ENCODE measurements at regions not wholly inside any gene's neighbourhood (a gene's known extent, or its start where the extent isn't known, plus 50 kb on each side); places are given as distances from the start of the nearest gene placed in this dataset.
A peak's percentile ranks its signal among the peaks of the same experiment; 100 is the strongest.

DNA sequence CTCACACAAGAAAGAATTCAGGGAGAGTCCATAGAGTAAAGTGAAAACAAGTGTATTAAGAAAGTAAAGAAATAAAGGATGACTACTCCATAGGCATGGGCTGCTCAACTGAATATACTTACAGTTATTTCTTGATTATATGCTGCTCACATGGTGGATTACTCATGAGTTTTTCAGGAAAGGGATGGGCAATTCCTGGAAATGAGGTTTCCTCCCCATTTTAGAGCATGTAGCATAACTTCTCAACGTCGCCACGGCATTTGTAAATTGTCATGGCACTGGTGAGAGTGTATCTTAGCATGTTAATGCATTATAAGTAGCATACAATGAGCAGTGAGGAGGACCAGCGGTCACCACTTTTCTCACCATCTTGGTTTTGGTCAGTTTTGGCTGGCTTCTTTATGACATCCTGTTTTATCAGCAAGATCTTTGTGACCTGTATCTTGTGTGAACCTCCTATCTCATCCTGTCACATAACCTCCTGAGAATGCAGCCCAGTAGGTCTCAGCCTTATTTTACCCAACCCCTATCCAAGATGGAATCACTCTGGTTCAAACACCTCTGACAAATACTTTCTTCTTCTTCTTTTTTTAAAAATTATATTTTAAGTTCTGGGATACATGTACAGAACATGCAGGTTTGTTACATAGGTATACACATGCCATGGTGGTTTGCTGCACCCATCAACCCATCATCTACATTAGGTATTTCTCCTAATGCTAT is 849.7 kb downstream of the TBL1XR1 start (continued):
- TF ChIP-seq, protein P1, sequence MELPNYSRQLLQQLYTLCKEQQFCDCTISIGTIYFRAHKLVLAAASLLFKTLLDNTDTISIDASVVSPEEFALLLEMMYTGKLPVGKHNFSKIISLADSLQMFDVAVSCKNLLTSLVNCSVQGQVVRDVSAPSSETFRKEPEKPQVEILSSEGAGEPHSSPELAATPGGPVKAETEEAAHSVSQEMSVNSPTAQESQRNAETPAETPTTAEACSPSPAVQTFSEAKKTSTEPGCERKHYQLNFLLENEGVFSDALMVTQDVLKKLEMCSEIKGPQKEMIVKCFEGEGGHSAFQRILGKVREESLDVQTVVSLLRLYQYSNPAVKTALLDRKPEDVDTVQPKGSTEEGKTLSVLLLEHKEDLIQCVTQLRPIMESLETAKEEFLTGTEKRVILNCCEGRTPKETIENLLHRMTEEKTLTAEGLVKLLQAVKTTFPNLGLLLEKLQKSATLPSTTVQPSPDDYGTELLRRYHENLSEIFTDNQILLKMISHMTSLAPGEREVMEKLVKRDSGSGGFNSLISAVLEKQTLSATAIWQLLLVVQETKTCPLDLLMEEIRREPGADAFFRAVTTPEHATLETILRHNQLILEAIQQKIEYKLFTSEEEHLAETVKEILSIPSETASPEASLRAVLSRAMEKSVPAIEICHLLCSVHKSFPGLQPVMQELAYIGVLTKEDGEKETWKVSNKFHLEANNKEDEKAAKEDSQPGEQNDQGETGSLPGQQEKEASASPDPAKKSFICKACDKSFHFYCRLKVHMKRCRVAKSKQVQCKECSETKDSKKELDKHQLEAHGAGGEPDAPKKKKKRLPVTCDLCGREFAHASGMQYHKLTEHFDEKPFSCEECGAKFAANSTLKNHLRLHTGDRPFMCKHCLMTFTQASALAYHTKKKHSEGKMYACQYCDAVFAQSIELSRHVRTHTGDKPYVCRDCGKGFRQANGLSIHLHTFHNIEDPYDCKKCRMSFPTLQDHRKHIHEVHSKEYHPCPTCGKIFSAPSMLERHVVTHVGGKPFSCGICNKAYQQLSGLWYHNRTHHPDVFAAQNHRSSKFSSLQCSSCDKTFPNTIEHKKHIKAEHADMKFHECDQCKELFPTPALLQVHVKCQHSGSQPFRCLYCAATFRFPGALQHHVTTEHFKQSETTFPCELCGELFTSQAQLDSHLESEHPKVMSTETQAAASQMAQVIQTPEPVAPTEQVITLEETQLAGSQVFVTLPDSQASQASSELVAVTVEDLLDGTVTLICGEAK (IDR thresholded peaks at IDR 0.05) = no peak
- TF ChIP-seq, protein P1 (CRISPR knock-in tag; IDR thresholded peaks at IDR 0.05) = no peak
- TF ChIP-seq NEUROD1 (IDR thresholded peaks at IDR 0.05; ENCODE audit: borderline replicate concordance, low read depth, low read length, partially characterized antibody) (no peak), ZNF239 (CRISPR knock-in tag; IDR thresholded peaks at IDR 0.05) (peak; percentile 68), HOXB6 (CRISPR knock-in tag; IDR thresholded peaks at IDR 0.05; ENCODE audit: borderline replicate concordance) (no peak), NCOA6 (IDR thresholded peaks at IDR 0.05) (no peak), ZEB2 (IDR thresholded peaks at IDR 0.05) (no peak), DMBX1 (CRISPR knock-in tag; IDR thresholded peaks at IDR 0.05; ENCODE audit: borderline replicate concordance) (peak; percentile 96), NCOA4 (IDR thresholded peaks at IDR 0.05; ENCODE audit: partially characterized antibody) (no peak), GATAD2A (IDR thresholded peaks at IDR 0.05) (no peak), CXXC5 (CRISPR knock-in tag; IDR thresholded peaks at IDR 0.05) (peak; percentile 81), SETDB1 (IDR thresholded peaks at IDR 0.05; ENCODE audit: low read length) (no peak), KLF16 (IDR thresholded peaks at IDR 0.05) (no peak), ZNF175 (CRISPR knock-in tag; IDR thresholded peaks at IDR 0.05; ENCODE audit: low read depth) (peak; percentile 84; the same call in 1 of the 2 replicates)
- TF ChIP-seq, protein P2, sequence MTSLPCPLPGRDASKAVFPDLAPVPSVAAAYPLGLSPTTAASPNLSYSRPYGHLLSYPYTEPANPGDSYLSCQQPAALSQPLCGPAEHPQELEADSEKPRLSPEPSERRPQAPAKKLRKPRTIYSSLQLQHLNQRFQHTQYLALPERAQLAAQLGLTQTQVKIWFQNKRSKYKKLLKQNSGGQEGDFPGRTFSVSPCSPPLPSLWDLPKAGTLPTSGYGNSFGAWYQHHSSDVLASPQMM (CRISPR knock-in tag; IDR thresholded peaks at IDR 0.05) = no peak
- TF ChIP-seq, protein P3, sequence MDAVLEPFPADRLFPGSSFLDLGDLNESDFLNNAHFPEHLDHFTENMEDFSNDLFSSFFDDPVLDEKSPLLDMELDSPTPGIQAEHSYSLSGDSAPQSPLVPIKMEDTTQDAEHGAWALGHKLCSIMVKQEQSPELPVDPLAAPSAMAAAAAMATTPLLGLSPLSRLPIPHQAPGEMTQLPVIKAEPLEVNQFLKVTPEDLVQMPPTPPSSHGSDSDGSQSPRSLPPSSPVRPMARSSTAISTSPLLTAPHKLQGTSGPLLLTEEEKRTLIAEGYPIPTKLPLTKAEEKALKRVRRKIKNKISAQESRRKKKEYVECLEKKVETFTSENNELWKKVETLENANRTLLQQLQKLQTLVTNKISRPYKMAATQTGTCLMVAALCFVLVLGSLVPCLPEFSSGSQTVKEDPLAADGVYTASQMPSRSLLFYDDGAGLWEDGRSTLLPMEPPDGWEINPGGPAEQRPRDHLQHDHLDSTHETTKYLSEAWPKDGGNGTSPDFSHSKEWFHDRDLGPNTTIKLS (IDR thresholded peaks at IDR 0.05; ENCODE audit: borderline replicate concordance, low read depth) = no peak
- TF ChIP-seq, protein P4, sequence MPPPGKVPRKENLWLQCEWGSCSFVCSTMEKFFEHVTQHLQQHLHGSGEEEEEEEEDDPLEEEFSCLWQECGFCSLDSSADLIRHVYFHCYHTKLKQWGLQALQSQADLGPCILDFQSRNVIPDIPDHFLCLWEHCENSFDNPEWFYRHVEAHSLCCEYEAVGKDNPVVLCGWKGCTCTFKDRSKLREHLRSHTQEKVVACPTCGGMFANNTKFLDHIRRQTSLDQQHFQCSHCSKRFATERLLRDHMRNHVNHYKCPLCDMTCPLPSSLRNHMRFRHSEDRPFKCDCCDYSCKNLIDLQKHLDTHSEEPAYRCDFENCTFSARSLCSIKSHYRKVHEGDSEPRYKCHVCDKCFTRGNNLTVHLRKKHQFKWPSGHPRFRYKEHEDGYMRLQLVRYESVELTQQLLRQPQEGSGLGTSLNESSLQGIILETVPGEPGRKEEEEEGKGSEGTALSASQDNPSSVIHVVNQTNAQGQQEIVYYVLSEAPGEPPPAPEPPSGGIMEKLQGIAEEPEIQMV (tag; conservative IDR thresholded peaks at IDR 0.05; ENCODE audit: low read depth) = peak; percentile 87

Measured in K562 (cell line).